ENCODE measurements at regions not wholly inside any gene's neighbourhood (a gene's known extent, or its start where the extent isn't known, plus 50 kb on each side); places are given as distances from the start of the nearest gene placed in this dataset.

DNA sequence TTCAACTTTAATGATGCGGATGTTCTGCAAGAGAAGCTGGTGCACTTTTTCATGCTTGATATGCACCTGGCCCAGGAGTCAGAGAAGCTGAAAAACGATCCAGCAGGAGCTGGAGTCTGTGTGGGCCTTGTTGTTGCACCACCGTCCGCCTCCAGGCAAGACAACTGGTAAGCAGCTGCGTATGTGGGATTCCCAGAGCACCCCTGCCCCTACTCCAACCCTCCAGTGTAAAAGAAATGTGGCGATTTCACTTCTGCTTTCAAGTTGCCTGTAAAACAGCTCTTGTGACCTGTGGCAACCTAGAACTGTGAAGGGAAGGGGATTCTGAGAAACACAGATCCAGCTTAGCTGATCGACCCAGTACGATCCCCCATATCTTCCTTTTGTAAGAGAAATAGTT lies 154.1 kb upstream of the PELI2 start:
- intact Hi-C loops (cut with DNase I) = no loop called here
- TF ChIP-seq, protein P1, sequence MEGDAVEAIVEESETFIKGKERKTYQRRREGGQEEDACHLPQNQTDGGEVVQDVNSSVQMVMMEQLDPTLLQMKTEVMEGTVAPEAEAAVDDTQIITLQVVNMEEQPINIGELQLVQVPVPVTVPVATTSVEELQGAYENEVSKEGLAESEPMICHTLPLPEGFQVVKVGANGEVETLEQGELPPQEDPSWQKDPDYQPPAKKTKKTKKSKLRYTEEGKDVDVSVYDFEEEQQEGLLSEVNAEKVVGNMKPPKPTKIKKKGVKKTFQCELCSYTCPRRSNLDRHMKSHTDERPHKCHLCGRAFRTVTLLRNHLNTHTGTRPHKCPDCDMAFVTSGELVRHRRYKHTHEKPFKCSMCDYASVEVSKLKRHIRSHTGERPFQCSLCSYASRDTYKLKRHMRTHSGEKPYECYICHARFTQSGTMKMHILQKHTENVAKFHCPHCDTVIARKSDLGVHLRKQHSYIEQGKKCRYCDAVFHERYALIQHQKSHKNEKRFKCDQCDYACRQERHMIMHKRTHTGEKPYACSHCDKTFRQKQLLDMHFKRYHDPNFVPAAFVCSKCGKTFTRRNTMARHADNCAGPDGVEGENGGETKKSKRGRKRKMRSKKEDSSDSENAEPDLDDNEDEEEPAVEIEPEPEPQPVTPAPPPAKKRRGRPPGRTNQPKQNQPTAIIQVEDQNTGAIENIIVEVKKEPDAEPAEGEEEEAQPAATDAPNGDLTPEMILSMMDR (IDR thresholded peaks at IDR 0.05) = no peak
- no peak for DNase-seq (ENCODE audit: low spot score in 2 of 2)

DNA sequence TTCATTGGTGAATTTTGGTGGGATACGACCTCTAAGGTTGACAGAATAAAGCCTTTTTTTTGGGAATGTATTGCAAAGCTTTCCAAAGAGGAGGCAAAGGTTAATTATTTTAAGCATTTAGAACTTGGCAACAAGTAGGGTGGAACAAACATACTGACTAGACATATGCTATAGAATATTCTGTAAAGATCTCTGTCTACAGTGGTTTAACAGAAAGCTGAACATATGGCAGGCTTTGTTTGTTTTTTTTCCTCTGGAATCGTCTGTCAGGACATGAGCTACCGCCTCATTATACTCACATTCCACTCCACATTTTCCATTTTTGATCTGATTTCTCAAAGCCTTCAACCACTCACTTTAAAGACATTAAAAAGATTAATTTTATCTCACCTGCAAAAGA lies 153.4 kb upstream of the PELI2 start:
- Histone ChIP-seq H3K9me3 (no peaks in the 10 kb centered on the region), H3K27ac (no peak overlapping the region), H3K4me3 (no peak overlapping the region), H3K36me3 (no peaks in the 10 kb centered on the region), H3K4me1 (no peaks in the 10 kb centered on the region), H3K27me3 (no peaks in the 10 kb centered on the region)
- no peak for DNase-seq (ENCODE audit: low spot score in 2 of 2)
- TF ChIP-seq, protein P1 (IDR thresholded peaks at IDR 0.05) = no peak
- intact Hi-C loops (cut with DNase I) = no loop called here

More for the DNA sequence above, 154.1 kb upstream of the PELI2 start:
- Histone ChIP-seq H3K27me3 (no peaks in the 10 kb centered on the region), H3K4me1 (no peaks in the 10 kb centered on the region), H3K36me3 (no peaks in the 10 kb centered on the region), H3K27ac (no peak overlapping the region), H3K4me3 (no peak overlapping the region), H3K9me3 (no peaks in the 10 kb centered on the region)

DNA sequence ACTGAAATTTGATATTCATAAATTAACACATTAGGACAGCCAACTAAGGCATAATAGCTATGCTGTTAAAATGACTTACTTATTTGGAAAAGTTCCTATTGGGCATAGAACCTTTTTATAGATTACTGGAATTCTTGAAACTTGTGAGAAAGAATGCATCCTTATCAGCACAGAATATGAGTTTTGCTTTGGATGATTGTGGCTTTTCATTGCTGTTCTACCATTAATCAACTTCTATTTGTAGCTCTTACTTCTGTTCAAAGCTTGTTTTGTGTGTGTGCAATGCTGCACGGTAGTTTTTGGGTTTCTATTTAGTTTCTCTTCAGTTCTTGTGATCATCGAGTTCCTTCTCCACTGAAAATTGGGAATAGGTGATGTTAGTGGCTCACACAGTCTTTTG lies 152.4 kb upstream of the PELI2 start:
- TF ChIP-seq, protein P1 (IDR thresholded peaks at IDR 0.05) = no peak

DNA sequence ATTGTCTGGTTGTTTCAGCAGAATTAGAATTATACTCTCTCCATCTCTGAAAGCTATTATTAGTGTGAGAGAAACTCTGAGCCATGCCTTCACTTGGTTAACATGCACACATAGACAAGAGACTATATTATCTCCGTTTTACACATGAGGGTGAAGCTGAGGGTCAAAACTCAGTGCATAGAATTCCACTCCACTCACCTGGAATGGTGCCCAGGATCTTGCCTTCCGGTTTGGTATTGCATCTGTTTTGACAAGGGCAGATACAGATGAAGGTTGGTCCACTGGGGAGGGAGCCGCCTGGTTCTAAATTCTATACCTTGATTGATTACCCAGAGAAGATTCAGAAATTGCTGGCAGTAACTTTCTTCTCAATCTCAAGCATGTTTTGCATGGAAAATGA lies 149.5 kb upstream of the PELI2 start:
- Histone ChIP-seq H3K36me3 (no peaks in the 10 kb centered on the region), H3K4me1 (no peaks in the 10 kb centered on the region), H3K9me3 (no peaks in the 10 kb centered on the region), H3K27ac (no peak overlapping the region), H3K27me3 (no peaks in the 10 kb centered on the region), H3K4me3 (no peak overlapping the region)
- intact Hi-C loops (cut with DNase I) = no loop called here
- DNase-seq (ENCODE audit: low spot score in 2 of 2) = no peak
- TF ChIP-seq, protein P1 (IDR thresholded peaks at IDR 0.05) = no peak

More for the DNA sequence above, 152.4 kb upstream of the PELI2 start:
- no peaks in the 10 kb centered on the region for H3K36me3 ChIP-seq
- H3K4me3 ChIP-seq = no peak overlapping the region
- no peaks in the 10 kb centered on the region for H3K9me3 ChIP-seq
- no peaks in the 10 kb centered on the region for H3K4me1 ChIP-seq
- no peak for DNase-seq (ENCODE audit: low spot score in 2 of 2)
- H3K27me3 ChIP-seq = no peaks in the 10 kb centered on the region
- intact Hi-C loops (cut with DNase I) = no loop called here
- H3K27ac ChIP-seq = no peak overlapping the region

DNA sequence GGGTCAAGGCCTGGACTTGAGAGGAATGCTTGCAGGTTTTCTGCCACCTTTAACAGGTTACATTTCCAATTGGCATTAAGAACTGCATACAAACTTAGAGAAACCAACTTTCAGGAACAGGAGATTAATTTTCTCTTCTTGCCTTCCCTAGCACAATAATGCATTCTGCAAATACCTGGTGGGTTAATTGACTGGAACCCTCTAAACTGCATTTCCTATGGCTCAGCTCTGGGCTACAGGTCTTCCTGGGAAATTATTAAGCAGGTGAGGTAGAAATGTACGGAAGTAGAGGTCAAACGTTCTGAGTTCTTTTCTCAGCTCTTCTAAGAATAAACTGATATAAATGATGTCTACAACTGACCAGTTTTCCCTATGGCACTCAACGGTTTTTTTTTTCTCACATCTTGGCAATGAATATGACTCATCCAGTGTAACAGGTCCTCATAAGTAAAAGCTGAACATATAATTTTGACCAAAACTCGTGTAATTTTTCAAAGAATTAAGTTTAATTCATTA lies 144.9 kb upstream of the PELI2 start:
- no peaks in the 10 kb centered on the region for H3K27me3 ChIP-seq
- no peaks in the 10 kb centered on the region for H3K9me3 ChIP-seq
- intact Hi-C loops (cut with DNase I) = no loop called here
- H3K4me1 ChIP-seq = no peaks in the 10 kb centered on the region
- no peak overlapping the region for H3K4me3 ChIP-seq
- no peak for DNase-seq (ENCODE audit: low spot score in 2 of 2)
- H3K36me3 ChIP-seq = no peaks in the 10 kb centered on the region
- TF ChIP-seq, protein P1 (IDR thresholded peaks at IDR 0.05) = no peak
- H3K27ac ChIP-seq = no peak overlapping the region

Measured in ascending aorta (tissue), 2 donors.